Progenitor cell of endocrine pancreas (in vitro differentiated cells): ENCODE measurements at regions not wholly inside any gene's neighbourhood (a gene's known extent, or its start where the extent isn't known, plus 50 kb on each side); places are given as distances from the start of the nearest gene placed in this dataset.

Experiments used
- DNase-seq: peaks from one replicate; pipeline ENCODE4 v3.0.0; 2021; ENCODE audit warnings: low spot score; ENCODE audit not compliant: unreplicated experiment
- H3K27ac Mint-ChIP-seq: 2 replicates; pipeline ENCODE4 v1.8.0; 2021; ENCODE audit warnings: mild to moderate bottlenecking, moderate library complexity, mixed read lengths
- H3K27me3 Mint-ChIP-seq: 2 replicates; pipeline ENCODE4 v1.8.0; 2021; ENCODE audit warnings: mixed read lengths
- H3K36me3 Mint-ChIP-seq: 2 replicates; pipeline ENCODE4 v1.8.0; 2022; ENCODE audit warnings: mixed read lengths; ENCODE audit not compliant: insufficient read depth
- H3K4me1 Mint-ChIP-seq: 2 replicates; pipeline ENCODE4 v1.8.0; 2021; ENCODE audit warnings: low read depth, mixed read lengths
- H3K4me3 Mint-ChIP-seq: 2 replicates; pipeline ENCODE4 v1.8.0; 2021; ENCODE audit warnings: low read depth, mild to moderate bottlenecking, moderate library complexity, mixed read lengths
- H3K9me3 Mint-ChIP-seq: 2 replicates; pipeline ENCODE4 v1.8.0; 2021; ENCODE audit warnings: low read depth, mixed read lengths
- TF ChIP-seq, protein P1 (sequence below): fragments of 200-600 bp; sonication (generic); IDR thresholded peaks from one replicate; pipeline ENCODE4 v1.5.0; 2021; ENCODE audit warnings: antibody characterized with exemption, mild to moderate bottlenecking; ENCODE audit not compliant: unreplicated experiment

DNA sequence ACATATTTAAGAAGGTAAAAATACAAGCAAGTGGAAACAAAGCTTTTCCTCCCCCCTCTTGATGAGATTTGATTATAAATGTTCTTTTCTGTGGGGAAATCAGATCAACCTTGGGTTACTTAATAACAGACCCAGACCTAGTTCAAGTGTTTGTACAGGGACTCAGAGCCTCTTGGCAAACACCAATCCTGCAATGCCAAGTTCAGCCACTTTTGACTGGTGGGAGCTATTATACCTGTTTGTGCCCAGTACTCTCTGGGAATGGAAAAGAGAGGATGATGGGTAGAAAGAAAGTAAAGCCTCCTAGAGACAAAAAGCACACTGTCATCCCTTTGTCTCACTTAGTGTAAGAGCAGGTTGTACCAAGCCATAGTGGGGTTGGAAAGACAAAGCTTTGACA, 63.8 kb upstream of the EPHA4 start:
- no peak overlapping the region for H3K4me3 Mint-ChIP-seq
- no peak for DNase-seq

DNA sequence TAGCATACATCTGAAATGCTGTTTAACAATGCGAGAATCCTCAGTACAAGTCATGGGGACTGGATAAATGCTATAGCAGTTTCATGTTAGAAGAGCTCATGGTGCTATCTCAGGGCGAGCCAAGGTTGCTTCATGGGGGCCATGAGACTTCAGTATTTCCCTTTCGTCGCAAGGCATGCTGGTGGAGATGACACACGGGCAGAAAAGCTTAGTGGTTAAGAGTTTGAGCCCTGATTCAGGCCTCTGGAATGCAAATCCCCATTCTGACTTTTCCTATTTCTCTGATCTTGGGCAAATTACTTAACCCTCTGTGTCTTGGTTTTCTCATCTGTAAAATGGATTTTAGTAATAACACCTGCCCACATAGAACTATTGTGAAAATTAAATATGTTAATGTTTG, 57.4 kb upstream of the EPHA4 start:
- H3K27me3 Mint-ChIP-seq: no peaks in the 10 kb centered on the region
- peaks cover 1% of the 10 kb centered on the region for H3K4me1 Mint-ChIP-seq
- H3K4me3 Mint-ChIP-seq: no peak overlapping the region
- no peak for DNase-seq
- H3K36me3 Mint-ChIP-seq: no peaks in the 10 kb centered on the region
- H3K27ac Mint-ChIP-seq: no peak overlapping the region
- TF ChIP-seq, protein P1, sequence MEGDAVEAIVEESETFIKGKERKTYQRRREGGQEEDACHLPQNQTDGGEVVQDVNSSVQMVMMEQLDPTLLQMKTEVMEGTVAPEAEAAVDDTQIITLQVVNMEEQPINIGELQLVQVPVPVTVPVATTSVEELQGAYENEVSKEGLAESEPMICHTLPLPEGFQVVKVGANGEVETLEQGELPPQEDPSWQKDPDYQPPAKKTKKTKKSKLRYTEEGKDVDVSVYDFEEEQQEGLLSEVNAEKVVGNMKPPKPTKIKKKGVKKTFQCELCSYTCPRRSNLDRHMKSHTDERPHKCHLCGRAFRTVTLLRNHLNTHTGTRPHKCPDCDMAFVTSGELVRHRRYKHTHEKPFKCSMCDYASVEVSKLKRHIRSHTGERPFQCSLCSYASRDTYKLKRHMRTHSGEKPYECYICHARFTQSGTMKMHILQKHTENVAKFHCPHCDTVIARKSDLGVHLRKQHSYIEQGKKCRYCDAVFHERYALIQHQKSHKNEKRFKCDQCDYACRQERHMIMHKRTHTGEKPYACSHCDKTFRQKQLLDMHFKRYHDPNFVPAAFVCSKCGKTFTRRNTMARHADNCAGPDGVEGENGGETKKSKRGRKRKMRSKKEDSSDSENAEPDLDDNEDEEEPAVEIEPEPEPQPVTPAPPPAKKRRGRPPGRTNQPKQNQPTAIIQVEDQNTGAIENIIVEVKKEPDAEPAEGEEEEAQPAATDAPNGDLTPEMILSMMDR: no peak
- no peaks in the 10 kb centered on the region for H3K9me3 Mint-ChIP-seq

More for the DNA sequence above, 63.8 kb upstream of the EPHA4 start:
- no peaks in the 10 kb centered on the region for H3K36me3 Mint-ChIP-seq
- H3K27ac Mint-ChIP-seq: no peak overlapping the region
- peaks cover 2% of the 10 kb centered on the region for H3K9me3 Mint-ChIP-seq
- no peaks in the 10 kb centered on the region for H3K27me3 Mint-ChIP-seq
- H3K4me1 Mint-ChIP-seq: peaks cover 7% of the 10 kb centered on the region
- TF ChIP-seq, protein P1: peak; percentile 39

DNA sequence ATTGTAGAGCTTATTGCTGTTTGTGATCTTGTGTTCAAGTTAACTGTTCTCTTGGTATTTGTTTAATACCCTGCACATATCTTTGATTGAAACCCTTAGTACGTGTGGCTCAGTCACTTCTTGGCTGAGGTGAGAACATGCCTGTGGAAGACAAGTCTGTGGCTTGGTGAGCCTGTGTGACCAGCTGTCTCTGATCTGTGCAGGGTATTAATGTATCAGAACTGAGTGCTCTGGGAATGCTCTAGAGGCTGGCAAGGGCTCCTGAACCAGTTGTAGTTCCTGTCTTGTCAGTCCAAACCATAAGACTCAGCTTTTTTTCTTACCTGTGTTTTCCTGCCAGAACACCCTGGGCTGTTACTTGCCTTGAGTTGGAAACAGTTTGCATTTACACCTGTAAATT, 52.4 kb upstream of the EPHA4 start:
- Mint-ChIP-seq H3K4me1 (no peaks in the 10 kb centered on the region), H3K27ac (no peak overlapping the region), H3K27me3 (no peaks in the 10 kb centered on the region), H3K4me3 (no peak overlapping the region), H3K9me3 (no peaks in the 10 kb centered on the region), H3K36me3 (no peaks in the 10 kb centered on the region)
- TF ChIP-seq, protein P1: no peak
- DNase-seq: no peak
